Activated CD8-positive, alpha-beta T cell treated with anti-CD3 and anti-CD28 coated beads, Interleukin-2, amount 10 ng/mL, durations not matched to agents 7 days and 5 days (primary cell): ENCODE measurements at regions not wholly inside any gene's neighbourhood (a gene's known extent, or its start where the extent isn't known, plus 50 kb on each side); places are given as distances from the start of the nearest gene placed in this dataset.

Experiments
- ATAC-seq: fragments of 150-1000 bp; cut with Tn5 transposase; one replicate; pipeline ENCODE4 v1.10.0; 2021; ENCODE audit warnings: moderate library complexity
- CTCF ChIA-PET: fragments of 350-600 bp; sonication (Branson Sonifier 250); formaldehyde crosslinking; loops from one replicate; lab custom pipeline; 2021; ENCODE audit warnings: antibody characterized with exemption; lab: Charles Lee
- POLR2A ChIA-PET: fragments of 350-600 bp; sonication (Branson Sonifier 250); formaldehyde crosslinking; loops from one replicate; lab custom pipeline; 2021; ENCODE audit warnings: antibody characterized with exemption; lab: Charles Lee
- DNase-seq: peaks from one replicate; pipeline ENCODE4 v3.0.0-alpha.2; 2020
- H3K27ac Mint-ChIP-seq: one replicate; pipeline ENCODE4 v1.8.0; 2021; ENCODE audit warnings: mild to moderate bottlenecking, mixed read lengths
- H3K27me3 Mint-ChIP-seq: one replicate; pipeline ENCODE4 v1.8.0; 2021; ENCODE audit warnings: low read depth, mixed read lengths
- H3K36me3 Mint-ChIP-seq: one replicate; pipeline ENCODE4 v1.8.0; 2021; ENCODE audit warnings: low read depth, mixed read lengths
- H3K4me1 Mint-ChIP-seq: one replicate; pipeline ENCODE4 v1.8.0; 2021; ENCODE audit warnings: low read depth, mixed read lengths
- H3K4me3 Mint-ChIP-seq: one replicate; pipeline ENCODE4 v1.8.0; 2021; ENCODE audit warnings: mild to moderate bottlenecking, mixed read lengths
- H3K9me3 Mint-ChIP-seq: one replicate; pipeline ENCODE4 v1.8.0; 2022; ENCODE audit warnings: mixed read lengths; ENCODE audit not compliant: insufficient read depth

- Mint-ChIP-seq H3K27me3 (no peaks in the 10 kb centered on the region), H3K9me3 (no peaks in the 10 kb centered on the region), H3K36me3 (no peaks in the 10 kb centered on the region), H3K4me3 (no peak overlapping the region), H3K4me1 (no peaks in the 10 kb centered on the region), H3K27ac (no peak overlapping the region)
- ChIA-PET POLR2A (no interaction called here), CTCF (interaction anchor here (0.9 to 1.3 kb wide), 2 partner anchors 369 to 374 kb away, joined by 3 to 4 read pairs; no protein-coding TSS in a partner anchor)
- DNase-seq: no peak
- ATAC-seq: no peak
These were observed 175.4 kb upstream of the PRICKLE2 start for GRCh38 chr3:64400706-64401105.

- POLR2A ChIA-PET: no interaction called here
- peak; percentile 28 for DNase-seq
- Mint-ChIP-seq H3K27me3 (no peaks in the 10 kb centered on the region), H3K9me3 (no peaks in the 10 kb centered on the region), H3K27ac (no peak overlapping the region), H3K36me3 (no peaks in the 10 kb centered on the region), H3K4me1 (no peaks in the 10 kb centered on the region), H3K4me3 (no peak overlapping the region)
- ATAC-seq: no peak
- CTCF ChIA-PET: interaction anchor here (0.5 to 1.6 kb wide), 4 partner anchors 41 to 370 kb away, joined by 3 to 5 read pairs (median 4); no protein-coding TSS in a partner anchor
These were observed 174.0 kb upstream of the PRICKLE2 start for GRCh38 chr3:64399205-64399800.

- no peak overlapping the region for H3K4me3 Mint-ChIP-seq
- H3K36me3 Mint-ChIP-seq: no peaks in the 10 kb centered on the region
- no peaks in the 10 kb centered on the region for H3K9me3 Mint-ChIP-seq
- ATAC-seq (no peak), DNase-seq (no peak)
- POLR2A ChIA-PET: no interaction called here
- H3K27ac Mint-ChIP-seq: no peak overlapping the region
- no peaks in the 10 kb centered on the region for H3K4me1 Mint-ChIP-seq
- H3K27me3 Mint-ChIP-seq: no peaks in the 10 kb centered on the region
- CTCF ChIA-PET: interaction anchor here (1.6 kb wide), 1 partner anchor 86 kb away, joined by 5 read pairs; no protein-coding TSS in a partner anchor
These were observed 173.2 kb upstream of the PRICKLE2 start for GRCh38 chr3:64398476-64398875.

- no peaks in the 10 kb centered on the region for H3K4me1 Mint-ChIP-seq
- POLR2A ChIA-PET: no interaction called here
- H3K4me3 Mint-ChIP-seq: no peak overlapping the region
These were observed 172.7 kb upstream of the PRICKLE2 start for GRCh38 chr3:64398006-64398405.

GRCh38 chr3:64397573-64397972, 172.3 kb upstream of the PRICKLE2 start:
- Mint-ChIP-seq H3K27me3 (no peaks in the 10 kb centered on the region), H3K9me3 (no peaks in the 10 kb centered on the region), H3K36me3 (no peaks in the 10 kb centered on the region), H3K4me1 (no peaks in the 10 kb centered on the region), H3K27ac (no peak overlapping the region), H3K4me3 (no peak overlapping the region)
- POLR2A ChIA-PET: no interaction called here
- no peak for DNase-seq
- no peak for ATAC-seq
- CTCF ChIA-PET: no interaction called here

More at GRCh38 chr3:64398006-64398405, 172.7 kb upstream of the PRICKLE2 start:
- no peaks in the 10 kb centered on the region for H3K36me3 Mint-ChIP-seq
- H3K27me3 Mint-ChIP-seq: no peaks in the 10 kb centered on the region
- ATAC-seq (no peak), DNase-seq (no peak)
- H3K9me3 Mint-ChIP-seq: no peaks in the 10 kb centered on the region
- no peak overlapping the region for H3K27ac Mint-ChIP-seq
- CTCF ChIA-PET: no interaction called here

- POLR2A ChIA-PET: no interaction called here
- Mint-ChIP-seq H3K4me1 (no peaks in the 10 kb centered on the region), H3K9me3 (no peaks in the 10 kb centered on the region), H3K27me3 (no peaks in the 10 kb centered on the region), H3K27ac (no peak overlapping the region), H3K4me3 (no peak overlapping the region), H3K36me3 (no peaks in the 10 kb centered on the region)
- ATAC-seq: no peak
- no peak for DNase-seq
- CTCF ChIA-PET: interaction anchor here (1.0 kb wide), 1 partner anchor 365 kb away, joined by 3 read pairs; no protein-coding TSS in a partner anchor
These were observed 170.2 kb upstream of the PRICKLE2 start for GRCh38 chr3:64395490-64395889.

GRCh38 chr3:64393193-64393592, 167.9 kb upstream of the PRICKLE2 start:
- H3K4me1 Mint-ChIP-seq: no peaks in the 10 kb centered on the region
- no peaks in the 10 kb centered on the region for H3K9me3 Mint-ChIP-seq
- no peak overlapping the region for H3K4me3 Mint-ChIP-seq
- H3K27ac Mint-ChIP-seq: no peak overlapping the region
- no peaks in the 10 kb centered on the region for H3K27me3 Mint-ChIP-seq
- DNase-seq: no peak
- no peaks in the 10 kb centered on the region for H3K36me3 Mint-ChIP-seq
- ATAC-seq: no peak
- ChIA-PET CTCF (interaction anchor here (0.6 to 0.7 kb wide), 2 partner anchors 326 to 362 kb away, joined by 3 read pairs; no protein-coding TSS in a partner anchor), POLR2A (no interaction called here)

GRCh38 chr3:64392001-64392400, 166.7 kb upstream of the PRICKLE2 start:
- Mint-ChIP-seq H3K27me3 (no peaks in the 10 kb centered on the region), H3K4me1 (no peaks in the 10 kb centered on the region), H3K27ac (no peak overlapping the region), H3K4me3 (no peak overlapping the region), H3K9me3 (no peaks in the 10 kb centered on the region), H3K36me3 (no peaks in the 10 kb centered on the region)
- ChIA-PET POLR2A (no interaction called here), CTCF (interaction anchor here (0.9 kb wide), 1 partner anchor 35 kb away, joined by 3 read pairs; no protein-coding TSS in a partner anchor)
- no peak for ATAC-seq
- no peak for DNase-seq

- Mint-ChIP-seq H3K27ac (no peak overlapping the region), H3K4me3 (no peak overlapping the region), H3K4me1 (no peaks in the 10 kb centered on the region), H3K36me3 (no peaks in the 10 kb centered on the region), H3K9me3 (no peaks in the 10 kb centered on the region), H3K27me3 (peaks cover 3% of the 10 kb centered on the region)
- POLR2A ChIA-PET: no interaction called here
- ATAC-seq (no peak), DNase-seq (no peak)
- CTCF ChIA-PET: no interaction called here
These were observed 165.6 kb upstream of the PRICKLE2 start for GRCh38 chr3:64390893-64391292.

- Mint-ChIP-seq H3K27me3 (peaks cover 3% of the 10 kb centered on the region), H3K36me3 (no peaks in the 10 kb centered on the region), H3K4me1 (no peaks in the 10 kb centered on the region), H3K27ac (no peak overlapping the region), H3K4me3 (no peak overlapping the region), H3K9me3 (no peaks in the 10 kb centered on the region)
- CTCF ChIA-PET: no interaction called here
- POLR2A ChIA-PET: interaction anchor here (0.6 kb wide), 1 partner anchor 59 kb away, joined by 3 read pairs; no protein-coding TSS in a partner anchor
- DNase-seq: no peak
- ATAC-seq: no peak
These were observed 163.6 kb upstream of the PRICKLE2 start for GRCh38 chr3:64388886-64389285.

GRCh38 chr3:64387688-64388087, 162.4 kb upstream of the PRICKLE2 start:
- DNase-seq (no peak), ATAC-seq (no peak)
- Mint-ChIP-seq H3K27me3 (peaks cover 3% of the 10 kb centered on the region), H3K4me3 (no peak overlapping the region), H3K27ac (no peak overlapping the region), H3K36me3 (no peaks in the 10 kb centered on the region), H3K9me3 (no peaks in the 10 kb centered on the region), H3K4me1 (no peaks in the 10 kb centered on the region)
- ChIA-PET POLR2A (no interaction called here), CTCF (no interaction called here)

GRCh38 chr3:64385277-64385676, 160.0 kb upstream of the PRICKLE2 start:
- ATAC-seq: no peak
- POLR2A ChIA-PET: no interaction called here
- Mint-ChIP-seq H3K27me3 (peaks cover 3% of the 10 kb centered on the region), H3K36me3 (no peaks in the 10 kb centered on the region), H3K4me1 (no peaks in the 10 kb centered on the region), H3K27ac (no peak overlapping the region), H3K9me3 (no peaks in the 10 kb centered on the region), H3K4me3 (no peak overlapping the region)
- DNase-seq: no peak
- CTCF ChIA-PET: interaction anchor here (0.7 kb wide), 1 partner anchor 11 kb away, joined by 3 read pairs; no protein-coding TSS in a partner anchor
